Forelimb muscle (tissue), 1 donor: ENCODE measurements at regions not wholly inside any gene's neighbourhood (a gene's known extent, or its start where the extent isn't known, plus 50 kb on each side); places are given as distances from the start of the nearest gene placed in this dataset.

Source experiments
- DNase-seq: peaks from one replicate; pipeline ENCODE4 v3.0.0-alpha.2; 2013; ENCODE audit warnings: low read depth

DNA sequence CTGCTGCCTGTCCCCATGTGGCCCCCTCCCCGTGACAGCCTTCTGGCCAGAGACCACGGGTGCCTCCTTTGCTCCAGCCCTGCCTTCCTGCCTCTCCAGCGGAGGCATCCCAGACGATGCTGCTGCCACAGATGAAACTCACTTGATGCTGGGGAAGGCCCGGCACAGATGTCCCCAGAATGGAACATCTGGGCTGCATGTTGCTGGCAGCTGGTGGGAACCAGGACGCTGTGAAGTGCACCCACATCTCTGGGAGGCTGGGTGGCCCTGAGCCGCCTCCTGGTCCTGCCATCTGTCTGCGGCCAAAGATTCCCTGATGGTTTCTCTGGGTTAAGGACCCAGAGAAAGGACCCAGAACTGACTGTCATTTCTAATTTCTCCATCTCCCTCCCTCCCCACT, 51.9 kb upstream of the PTPRS start:
- no peak for DNase-seq

DNA sequence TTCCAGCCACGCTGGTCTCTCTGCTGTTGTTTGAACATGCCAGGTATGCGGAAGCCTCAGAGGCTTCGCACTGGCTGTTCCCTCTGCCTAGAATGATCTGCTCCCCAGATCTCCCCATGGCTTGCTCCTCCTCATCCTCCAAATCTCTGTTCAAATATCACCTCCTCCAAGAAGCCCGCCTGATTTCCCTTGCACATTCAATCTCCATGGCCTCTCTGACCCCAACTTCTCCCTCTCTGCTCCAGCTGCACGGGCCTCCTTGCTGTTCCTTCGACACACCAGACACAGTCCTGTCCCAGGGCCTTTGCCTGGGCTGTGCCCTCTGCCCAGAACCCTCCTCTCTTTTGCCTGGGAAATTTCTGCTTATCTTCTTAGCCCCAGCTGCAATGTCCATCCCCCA, 52.5 kb upstream of the PTPRS start:
- no peak for DNase-seq

GRCh38 chr19:5394551-5395505, 54.2 kb upstream of the PTPRS start:
- no peak for DNase-seq

DNA sequence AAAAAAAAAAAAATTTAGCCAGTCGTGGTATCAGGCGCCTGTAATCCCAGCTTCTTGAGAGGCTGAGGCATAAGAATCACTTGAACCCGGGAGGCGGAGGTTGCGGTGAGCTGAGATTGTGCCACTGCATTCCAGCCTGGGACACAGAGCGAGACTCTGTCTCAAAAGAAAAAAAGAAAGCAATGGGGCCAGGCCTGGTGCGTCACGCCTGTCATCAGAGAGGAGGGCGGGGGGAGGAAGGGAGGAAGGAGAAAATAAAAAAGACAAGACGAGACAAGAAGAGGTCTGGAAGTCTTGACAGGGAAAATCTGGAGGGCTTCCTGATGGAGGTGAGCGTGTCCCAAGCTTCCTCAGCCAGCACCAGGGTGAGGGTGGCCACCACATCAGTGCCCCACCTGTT, 54.9 kb upstream of the PTPRS start:
- no peak for DNase-seq

- no peak for DNase-seq
These were observed 55.7 kb upstream of the PTPRS start for GRCh38 chr19:5396096-5396939.

DNA sequence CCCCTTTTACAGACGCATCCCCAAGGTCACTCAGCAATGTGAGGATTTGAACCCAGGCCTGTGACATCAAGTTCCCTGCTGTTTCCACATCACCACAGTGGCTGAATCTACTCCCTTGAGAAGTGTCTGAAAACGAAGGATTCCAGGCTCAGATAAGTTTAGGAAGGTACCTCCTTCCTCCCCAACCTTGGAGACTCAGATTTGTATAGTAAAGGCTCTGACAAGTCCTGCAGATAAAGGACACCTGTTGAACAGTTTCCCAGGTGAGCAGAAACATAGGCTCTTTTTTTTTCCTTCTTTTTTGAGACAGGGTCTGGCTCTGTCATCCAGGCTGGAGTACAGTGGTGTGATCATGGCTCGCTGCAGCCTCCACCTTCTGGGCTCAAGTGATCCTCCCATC, 56.4 kb upstream of the PTPRS start:
- DNase-seq = no peak

- DNase-seq = no peak
These were observed 57.2 kb upstream of the ZNRF4 start for GRCh38 chr19:5397804-5398692.

DNA sequence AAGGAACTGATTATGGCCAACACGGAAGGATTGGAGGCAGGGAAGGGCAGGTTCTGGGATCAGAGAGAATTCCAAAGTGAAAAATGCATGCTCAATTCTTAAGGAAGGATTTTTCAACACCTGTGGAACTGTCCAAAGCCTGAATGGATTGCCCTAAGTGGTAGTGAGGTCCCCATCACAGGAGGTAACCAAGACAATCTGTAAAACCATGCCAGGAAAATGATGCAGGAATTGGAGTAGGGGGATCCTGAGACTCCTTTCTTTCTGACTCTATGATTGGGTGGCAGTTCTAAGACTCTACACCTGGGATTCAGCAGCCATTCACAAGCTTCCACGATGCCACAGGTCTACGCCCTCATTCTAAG, 56.5 kb upstream of the ZNRF4 start:
- DNase-seq = no peak

DNA sequence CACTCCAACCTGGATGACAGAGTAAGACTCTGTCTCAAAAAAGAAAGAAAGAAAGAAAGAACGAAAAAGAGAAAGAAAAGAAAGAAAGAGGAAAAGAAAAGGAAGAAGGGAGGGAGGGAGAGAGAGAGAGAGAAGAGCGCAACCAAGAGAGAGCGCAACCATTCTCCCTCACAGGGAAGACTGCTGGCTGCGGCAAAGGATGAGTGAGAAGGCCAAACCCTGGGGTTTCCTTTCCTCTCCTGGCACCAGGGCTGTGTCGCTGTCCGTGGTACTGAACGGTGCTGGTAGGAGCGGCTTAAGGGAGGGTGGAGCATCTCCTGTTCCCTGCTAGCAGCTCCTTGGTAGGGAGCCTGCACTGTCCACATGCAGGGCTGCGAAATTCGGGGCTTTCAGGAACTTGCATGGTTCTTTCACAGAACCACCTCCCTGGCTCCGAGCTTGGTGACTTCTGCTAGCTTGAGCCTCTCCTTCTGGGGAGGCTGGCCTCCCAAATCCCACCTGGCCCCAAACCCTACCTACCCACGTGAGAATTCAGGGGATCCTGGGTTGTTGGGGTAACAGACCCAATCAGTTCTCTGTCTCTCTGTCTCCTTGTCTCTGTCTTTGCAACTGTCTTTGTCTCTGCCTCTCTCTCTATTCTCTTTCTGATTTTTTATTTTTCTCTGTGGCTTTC, 51.1 kb upstream of the ZNRF4 start:
- DNase-seq = peak; percentile 58
